ENCODE measurements at regions not wholly inside any gene's neighbourhood (a gene's known extent, or its start where the extent isn't known, plus 50 kb on each side); places are given as distances from the start of the nearest gene placed in this dataset.

DNA sequence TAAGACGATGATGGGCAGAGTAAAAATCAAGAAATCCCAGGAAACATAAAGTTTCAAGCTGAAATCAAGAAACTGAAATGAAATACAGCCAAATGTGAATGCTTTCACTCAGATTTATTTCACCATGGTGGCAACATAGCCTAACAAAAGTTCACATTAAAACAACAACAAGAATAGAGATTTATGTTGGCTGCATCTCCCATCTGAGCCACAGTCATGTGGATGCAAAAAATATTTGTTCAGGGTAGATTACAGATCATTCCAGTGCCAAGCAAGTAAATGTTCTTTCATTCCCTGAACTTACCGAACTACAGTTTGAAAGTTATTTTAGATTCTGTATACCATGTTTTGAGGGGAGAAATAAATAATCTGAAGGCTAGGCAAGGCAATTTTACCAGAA is 159.9 kb upstream of the TMTC1 start:
- Histone ChIP-seq H3K9me3 (replicated peaks in 1 of 2; ENCODE audit: control insufficient read depth in 1 of 2, insufficient read depth in 1 of 2, low read length in 2 of 2) (peaks cover 0 to 7% of the 10 kb centered on the region in 2 donors), H4K20me1 (ENCODE audit: insufficient read depth, low read length) (no peaks in the 10 kb centered on the region), H3K27ac (ENCODE audit: low read depth in 1 of 2, low read length in 2 of 2) (no peak overlapping the region), H2AFZ (ENCODE audit: insufficient read depth, low read depth, low read length, poor library complexity, severe bottlenecking) (no peak overlapping the region), H3K27me3 (ENCODE audit: control insufficient read depth in 2 of 2, insufficient read depth in 2 of 2, low read length in 2 of 2) (no peaks in the 10 kb centered on the region), H3K4me3 (replicated peaks in 1 of 3; ENCODE audit: low read depth in 2 of 3, low read length in 3 of 3) (no peak overlapping the region), H3K36me3 (replicated peaks in 1 of 2; ENCODE audit: control insufficient read depth in 1 of 2, insufficient read depth in 2 of 2, low read length in 2 of 2) (no peaks in the 10 kb centered on the region), H3K4me2 (replicated peaks; ENCODE audit: extremely low read depth, low read length, poor library complexity, severe bottlenecking) (no peak overlapping the region), H3K9ac (ENCODE audit: insufficient read depth, low read length, poor library complexity, severe bottlenecking) (no peak overlapping the region), H3K4me1 (ENCODE audit: control insufficient read depth in 1 of 2, insufficient read depth in 2 of 2, low read length in 2 of 2) (no peaks in the 10 kb centered on the region), H3K79me2 (ENCODE audit: insufficient read depth, low read length) (no peaks in the 10 kb centered on the region)
- intact Hi-C loops (cut with micrococcal nuclease) = no loop called here
- H3K9me3 Mint-ChIP-seq = no peaks in the 10 kb centered on the region
- TF ChIP-seq, protein P1, sequence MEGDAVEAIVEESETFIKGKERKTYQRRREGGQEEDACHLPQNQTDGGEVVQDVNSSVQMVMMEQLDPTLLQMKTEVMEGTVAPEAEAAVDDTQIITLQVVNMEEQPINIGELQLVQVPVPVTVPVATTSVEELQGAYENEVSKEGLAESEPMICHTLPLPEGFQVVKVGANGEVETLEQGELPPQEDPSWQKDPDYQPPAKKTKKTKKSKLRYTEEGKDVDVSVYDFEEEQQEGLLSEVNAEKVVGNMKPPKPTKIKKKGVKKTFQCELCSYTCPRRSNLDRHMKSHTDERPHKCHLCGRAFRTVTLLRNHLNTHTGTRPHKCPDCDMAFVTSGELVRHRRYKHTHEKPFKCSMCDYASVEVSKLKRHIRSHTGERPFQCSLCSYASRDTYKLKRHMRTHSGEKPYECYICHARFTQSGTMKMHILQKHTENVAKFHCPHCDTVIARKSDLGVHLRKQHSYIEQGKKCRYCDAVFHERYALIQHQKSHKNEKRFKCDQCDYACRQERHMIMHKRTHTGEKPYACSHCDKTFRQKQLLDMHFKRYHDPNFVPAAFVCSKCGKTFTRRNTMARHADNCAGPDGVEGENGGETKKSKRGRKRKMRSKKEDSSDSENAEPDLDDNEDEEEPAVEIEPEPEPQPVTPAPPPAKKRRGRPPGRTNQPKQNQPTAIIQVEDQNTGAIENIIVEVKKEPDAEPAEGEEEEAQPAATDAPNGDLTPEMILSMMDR (IDR thresholded peaks at IDR 0.05) = no peak
- H3K4me1 Mint-ChIP-seq = no peaks in the 10 kb centered on the region
- H3K27me3 Mint-ChIP-seq (ENCODE audit: low read depth in 3 of 3) = no peaks in the 10 kb centered on the region
- H3K4me3 Mint-ChIP-seq = no peak overlapping the region
- no peak for DNase-seq
- no CpG with 5 or more reads among the region's 2 CpGs for WGBS (ENCODE audit: insufficient coverage)
- no peaks in the 10 kb centered on the region for H3K36me3 Mint-ChIP-seq
- no peak overlapping the region for H3K27ac Mint-ChIP-seq

DNA sequence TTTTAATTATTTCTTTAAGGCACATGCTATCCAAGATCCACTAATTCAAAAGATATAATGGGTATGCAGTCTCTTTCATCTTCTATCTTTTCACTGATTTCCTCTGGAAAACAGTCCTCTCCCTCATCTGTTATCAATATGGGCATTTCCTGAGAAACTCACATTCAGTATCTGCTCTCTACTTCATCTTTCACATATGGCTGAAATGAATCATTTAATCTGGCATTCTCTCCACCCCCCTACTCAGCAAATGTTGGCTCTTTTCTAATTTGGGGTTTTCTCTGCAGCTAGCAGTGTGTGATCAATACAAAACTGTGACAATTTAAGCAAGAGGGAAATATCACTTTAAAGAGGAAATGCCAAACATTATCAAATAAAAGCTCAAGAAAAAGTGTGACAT is 157.1 kb upstream of the TMTC1 start:
- Histone ChIP-seq H3K4me3 (replicated peaks in 1 of 3; ENCODE audit: low read depth in 2 of 3, low read length in 3 of 3) (no peak overlapping the region), H3K9me3 (replicated peaks in 1 of 2; ENCODE audit: control insufficient read depth in 1 of 2, insufficient read depth in 1 of 2, low read length in 2 of 2) (peaks cover 0 to 7% of the 10 kb centered on the region in 2 donors), H2AFZ (ENCODE audit: insufficient read depth, low read depth, low read length, poor library complexity, severe bottlenecking) (no peak overlapping the region), H4K20me1 (ENCODE audit: insufficient read depth, low read length) (no peaks in the 10 kb centered on the region), H3K36me3 (replicated peaks in 1 of 2; ENCODE audit: control insufficient read depth in 1 of 2, insufficient read depth in 2 of 2, low read length in 2 of 2) (no peaks in the 10 kb centered on the region), H3K9ac (ENCODE audit: insufficient read depth, low read length, poor library complexity, severe bottlenecking) (no peak overlapping the region), H3K27ac (ENCODE audit: low read depth in 1 of 2, low read length in 2 of 2) (no peak overlapping the region), H3K4me1 (ENCODE audit: control insufficient read depth in 1 of 2, insufficient read depth in 2 of 2, low read length in 2 of 2) (no peaks in the 10 kb centered on the region), H3K4me2 (replicated peaks; ENCODE audit: extremely low read depth, low read length, poor library complexity, severe bottlenecking) (no peak overlapping the region), H3K27me3 (ENCODE audit: control insufficient read depth in 2 of 2, insufficient read depth in 2 of 2, low read length in 2 of 2) (no peaks in the 10 kb centered on the region), H3K79me2 (ENCODE audit: insufficient read depth, low read length) (no peaks in the 10 kb centered on the region)
- Mint-ChIP-seq H3K9me3 (peaks cover 0 to 6% (median 0%) of the 10 kb centered on the region in 7 donors), H3K27ac (no peak overlapping the region), H3K4me1 (no peaks in the 10 kb centered on the region), H3K27me3 (ENCODE audit: low read depth in 3 of 3) (peaks cover 0 to 1% (median 0%) of the 10 kb centered on the region in 3 donors), H3K36me3 (no peaks in the 10 kb centered on the region), H3K4me3 (no peak overlapping the region)
- DNase-seq = no peak
- intact Hi-C loops (cut with micrococcal nuclease) = no loop called here
- TF ChIP-seq, protein P1 (IDR thresholded peaks at IDR 0.05) = no peak
